Kidney epithelial cell (primary cell): ENCODE measurements at regions not wholly inside any gene's neighbourhood (a gene's known extent, or its start where the extent isn't known, plus 50 kb on each side); places are given as distances from the start of the nearest gene placed in this dataset.

Source experiments
- DNase-seq: peaks from one replicate; pipeline ENCODE4 v3.0.0-alpha.2; 2010; ENCODE audit warnings: low read depth
- H3K27me3 ChIP-seq: 2 replicates; pipeline ENCODE4 v1.6.0; 2011; ENCODE audit warnings: low read length; ENCODE audit not compliant: control insufficient read depth, insufficient read depth
- H3K36me3 ChIP-seq: 2 replicates; pipeline ENCODE4 v1.5.1; 2011; ENCODE audit warnings: low read length; ENCODE audit not compliant: control insufficient read depth, insufficient read depth
- H3K4me3 ChIP-seq: 2 replicates; pipeline ENCODE4 v1.5.1; 2011; ENCODE audit warnings: low read depth, mild to moderate bottlenecking, control low read depth, low read length
- CTCF ChIP-seq: IDR thresholded peaks from 2 replicates; pipeline ENCODE4 v1.5.1; 2011; ENCODE audit warnings: mild to moderate bottlenecking, moderate library complexity, low read length, control low read depth, inconsistent platforms; ENCODE audit not compliant: insufficient read depth, poor library complexity, severe bottlenecking

GRCh38 chr3:76129441-76129840 is 344.1 kb upstream of the ZNF717 start:
- TF ChIP-seq CTCF, result no peak
- H3K27me3 ChIP-seq, result no peaks in the 10 kb centered on the region
- no peaks in the 10 kb centered on the region for H3K36me3 ChIP-seq
- no peak overlapping the region for H3K4me3 ChIP-seq
- DNase-seq, result no peak

GRCh38 chr3:76131396-76132153 is 346.2 kb upstream of the ZNF717 start:
- Histone ChIP-seq H3K4me3 (no peak overlapping the region), H3K27me3 (no peaks in the 10 kb centered on the region), H3K36me3 (no peaks in the 10 kb centered on the region)
- no peak for TF ChIP-seq CTCF
- no peak for DNase-seq

GRCh38 chr3:76132154-76132470 is 346.8 kb upstream of the ZNF717 start:
- Histone ChIP-seq H3K4me3 (no peak overlapping the region), H3K27me3 (no peaks in the 10 kb centered on the region), H3K36me3 (no peaks in the 10 kb centered on the region)
- no peak for TF ChIP-seq CTCF
- DNase-seq, result no peak

- H3K36me3 ChIP-seq, result no peaks in the 10 kb centered on the region
- DNase-seq, result no peak
- no peak for TF ChIP-seq CTCF
Observed at GRCh38 chr3:76134166-76134565, 348.8 kb upstream of the ZNF717 start.

GRCh38 chr3:76138921-76139320 is 353.6 kb upstream of the ZNF717 start:
- DNase-seq, result no peak
- H3K4me3 ChIP-seq, result no peak overlapping the region

More at GRCh38 chr3:76134166-76134565, 348.8 kb upstream of the ZNF717 start:
- Histone ChIP-seq H3K27me3 (no peaks in the 10 kb centered on the region), H3K4me3 (no peak overlapping the region)

More at GRCh38 chr3:76138921-76139320, 353.6 kb upstream of the ZNF717 start:
- Histone ChIP-seq H3K27me3 (no peaks in the 10 kb centered on the region), H3K36me3 (no peaks in the 10 kb centered on the region)
- TF ChIP-seq CTCF, result no peak
